Fibroblast of lung (primary cell): ENCODE measurements at regions not wholly inside any gene's neighbourhood (a gene's known extent, or its start where the extent isn't known, plus 50 kb on each side); places are given as distances from the start of the nearest gene placed in this dataset.

Source experiments
- DNase-seq, 2 donors: peaks; one replicate each; pipeline versions ENCODE4 v3.0.0 to v3.0.0-alpha.2; 2010; ENCODE audit warnings: low read depth in 2 of 2
- H2AFZ ChIP-seq: 2 replicates; pipeline ENCODE4 v1.5.1; 2012; ENCODE audit warnings: low read length, control low read depth, inconsistent platforms
- H3K27ac ChIP-seq: 2 replicates; pipeline ENCODE4 v1.5.1; 2011; ENCODE audit warnings: low read length, control low read depth; ENCODE audit not compliant: insufficient read depth
- H3K27me3 ChIP-seq: 2 replicates; pipeline ENCODE4 v1.5.1; 2011; ENCODE audit warnings: mild to moderate bottlenecking, low read length; ENCODE audit not compliant: control insufficient read depth, insufficient read depth
- H3K36me3 ChIP-seq: 2 replicates; pipeline ENCODE4 v1.5.1; 2011; ENCODE audit warnings: low read length; ENCODE audit not compliant: control insufficient read depth, insufficient read depth
- H3K4me1 ChIP-seq: 2 replicates; pipeline ENCODE4 v1.5.1; 2011; ENCODE audit warnings: low read length; ENCODE audit not compliant: control insufficient read depth, insufficient read depth; ENCODE audit errors: extremely low read depth
- H3K4me2 ChIP-seq: 2 replicates; pipeline ENCODE4 v1.5.1; 2011; ENCODE audit warnings: low read length, control low read depth; ENCODE audit not compliant: insufficient read depth; ENCODE audit errors: extremely low read depth
- H3K4me3 ChIP-seq, 4 experiments: fragments of 200-600 bp in 1 of 4; sonication (generic) in 1 of 4; replicated peaks in 1 of 4; 2 replicates each; pipeline ENCODE4 v1.5.1; 2011 to 2016; ENCODE audit warnings: low read length in 4 of 4, low read depth in 3 of 4, mild to moderate bottlenecking in 3 of 4, control low read depth in 2 of 4, inconsistent platforms in 1 of 4, mixed read lengths in 1 of 4; ENCODE audit not compliant: insufficient read depth in 1 of 4; ENCODE audit errors: control extremely low read depth in 1 of 4
- H3K79me2 ChIP-seq: 2 replicates; pipeline ENCODE4 v1.5.1; 2012; ENCODE audit warnings: mild to moderate bottlenecking, low read length, inconsistent platforms; ENCODE audit not compliant: control insufficient read depth, insufficient read depth
- H3K9ac ChIP-seq: 2 replicates; pipeline ENCODE4 v1.5.1; 2011; ENCODE audit warnings: mild to moderate bottlenecking, low read length, control low read depth; ENCODE audit not compliant: insufficient read depth
- H3K9me3 ChIP-seq: 2 replicates; pipeline ENCODE4 v1.5.1; 2012; ENCODE audit warnings: low read depth, low read length; ENCODE audit not compliant: control insufficient read depth, insufficient read depth
- H4K20me1 ChIP-seq: 2 replicates; pipeline ENCODE4 v1.5.1; 2011; ENCODE audit warnings: low read length; ENCODE audit not compliant: control insufficient read depth, insufficient read depth; ENCODE audit errors: extremely low read depth
- CTCF ChIP-seq, 2 donors: IDR thresholded peaks in 1 of 2; conservative IDR thresholded peaks in 1 of 2; 1 replicate in 1 of 2; 2 replicates in 1 of 2; pipeline ENCODE4 v1.5.1; 2011 to 2012; ENCODE audit warnings: low read length in 2 of 2, control low read depth in 1 of 2, inconsistent platforms in 1 of 2, low read depth in 1 of 2, mild to moderate bottlenecking in 1 of 2
- EZH2 ChIP-seq: IDR thresholded peaks from 2 replicates; pipeline ENCODE4 v1.5.1; 2012; ENCODE audit warnings: low read length, control low read depth, mild to moderate bottlenecking; ENCODE audit errors: missing control alignments

GRCh38 chr6:16955899-16956298, 146.0 kb upstream of the STMND1 start:
- no peaks in the 10 kb centered on the region for H3K27me3 ChIP-seq
- no peak overlapping the region for H3K27ac ChIP-seq
- no peaks in the 10 kb centered on the region for H3K79me2 ChIP-seq
- H3K4me1 ChIP-seq = no peaks in the 10 kb centered on the region
- no peak overlapping the region for H3K4me2 ChIP-seq
- H3K4me3 ChIP-seq = no peak overlapping the region
- H3K36me3 ChIP-seq = no peaks in the 10 kb centered on the region
- TF ChIP-seq EZH2 = no peak
- no peak for TF ChIP-seq CTCF (conservative IDR thresholded peaks at IDR 0.05 in 1 of 2, IDR thresholded peaks at IDR 0.05 in 1 of 2; ENCODE audit: low read depth in 1 of 2, low read length in 2 of 2)
- H3K9me3 ChIP-seq = no peaks in the 10 kb centered on the region
- H2AFZ ChIP-seq = no peak overlapping the region
- no peak for DNase-seq
- H4K20me1 ChIP-seq = no peaks in the 10 kb centered on the region
- H3K9ac ChIP-seq = no peak overlapping the region

- H3K9ac ChIP-seq = no peak overlapping the region
- H3K4me2 ChIP-seq = no peak overlapping the region
- no peaks in the 10 kb centered on the region for H3K79me2 ChIP-seq
- H2AFZ ChIP-seq = no peak overlapping the region
- no peak overlapping the region for H3K27ac ChIP-seq
- no peak for DNase-seq
- TF ChIP-seq EZH2 (no peak), CTCF (conservative IDR thresholded peaks at IDR 0.05 in 1 of 2, IDR thresholded peaks at IDR 0.05 in 1 of 2; ENCODE audit: low read depth in 1 of 2, low read length in 2 of 2) (no peak)
- H4K20me1 ChIP-seq = no peaks in the 10 kb centered on the region
- no peaks in the 10 kb centered on the region for H3K9me3 ChIP-seq
- H3K36me3 ChIP-seq = no peaks in the 10 kb centered on the region
- H3K27me3 ChIP-seq = no peaks in the 10 kb centered on the region
- H3K4me3 ChIP-seq = no peak overlapping the region
- peaks cover 7% of the 10 kb centered on the region for H3K4me1 ChIP-seq
These were observed 147.9 kb upstream of the STMND1 start for GRCh38 chr6:16953905-16954304.

- no peaks in the 10 kb centered on the region for H4K20me1 ChIP-seq
- no peaks in the 10 kb centered on the region for H3K27me3 ChIP-seq
- TF ChIP-seq EZH2 = no peak
- TF ChIP-seq CTCF (conservative IDR thresholded peaks at IDR 0.05 in 1 of 2, IDR thresholded peaks at IDR 0.05 in 1 of 2; ENCODE audit: low read depth in 1 of 2, low read length in 2 of 2) = peak in 1 of 2 donors; percentile 11
- H2AFZ ChIP-seq = no peak overlapping the region
- no peak overlapping the region for H3K27ac ChIP-seq
- H3K9me3 ChIP-seq = no peaks in the 10 kb centered on the region
- H3K4me2 ChIP-seq = no peak overlapping the region
- no peak overlapping the region for H3K9ac ChIP-seq
- peaks cover 10% of the 10 kb centered on the region for H3K4me1 ChIP-seq
- H3K36me3 ChIP-seq = no peaks in the 10 kb centered on the region
- no peak for DNase-seq
- H3K4me3 ChIP-seq = no peak overlapping the region
- no peaks in the 10 kb centered on the region for H3K79me2 ChIP-seq
These were observed 148.4 kb upstream of the STMND1 start for GRCh38 chr6:16953446-16953845.
